ENCODE measurements at regions not wholly inside any gene's neighbourhood (a gene's known extent, or its start where the extent isn't known, plus 50 kb on each side); places are given as distances from the start of the nearest gene placed in this dataset.

- no peak for DNase-seq (ENCODE audit: low spot score)
Observed at GRCh38 chr12:19018302-19018970, 111.1 kb upstream of the PLEKHA5 start.

- DNase-seq (ENCODE audit: low spot score): no peak
Observed at GRCh38 chr12:19021240-19021639, 108.3 kb upstream of the PLEKHA5 start.

- no peak for DNase-seq (ENCODE audit: low spot score)
Observed at GRCh38 chr12:19021646-19022045, 107.9 kb upstream of the PLEKHA5 start.

- DNase-seq (ENCODE audit: low spot score): no peak
Observed at GRCh38 chr12:19025582-19025981, 104.0 kb upstream of the PLEKHA5 start.

- DNase-seq (ENCODE audit: low spot score): no peak
Observed at GRCh38 chr12:19026034-19026433, 103.5 kb upstream of the PLEKHA5 start.

- no peak for DNase-seq (ENCODE audit: low spot score)
Observed at GRCh38 chr12:19026614-19027488, 102.7 kb upstream of the PLEKHA5 start.

GRCh38 chr12:19030180-19030579 lies 99.4 kb upstream of the PLEKHA5 start:
- no peak for DNase-seq (ENCODE audit: low spot score)

GRCh38 chr12:19030603-19031002 lies 98.9 kb upstream of the PLEKHA5 start:
- DNase-seq (ENCODE audit: low spot score): no peak

GRCh38 chr12:19031032-19031431 lies 98.5 kb upstream of the PLEKHA5 start:
- no peak for DNase-seq (ENCODE audit: low spot score)

GRCh38 chr12:19032826-19033225 lies 96.7 kb upstream of the PLEKHA5 start:
- DNase-seq (ENCODE audit: low spot score): no peak

GRCh38 chr12:19033244-19033643 lies 96.3 kb upstream of the PLEKHA5 start:
- no peak for DNase-seq (ENCODE audit: low spot score)

GRCh38 chr12:19034937-19035336 lies 94.6 kb upstream of the PLEKHA5 start:
- no peak for DNase-seq (ENCODE audit: low spot score)

- DNase-seq (ENCODE audit: low spot score): no peak
Observed at GRCh38 chr12:19035536-19035935, 94.0 kb upstream of the PLEKHA5 start.

- no peak for DNase-seq (ENCODE audit: low spot score)
Observed at GRCh38 chr12:19036673-19037357, 92.7 kb upstream of the PLEKHA5 start.

- no peak for DNase-seq (ENCODE audit: low spot score)
Observed at GRCh38 chr12:19038209-19038608, 91.3 kb upstream of the PLEKHA5 start.

GRCh38 chr12:19039515-19039914 lies 90.0 kb upstream of the PLEKHA5 start:
- DNase-seq (ENCODE audit: low spot score): no peak

- no peak for DNase-seq (ENCODE audit: low spot score)
Observed at GRCh38 chr12:19042221-19042620, 87.3 kb upstream of the PLEKHA5 start.

GRCh38 chr12:19044430-19044829 lies 85.1 kb upstream of the PLEKHA5 start:
- no peak for DNase-seq (ENCODE audit: low spot score)

GRCh38 chr12:19044891-19045290 lies 84.6 kb upstream of the PLEKHA5 start:
- no peak for DNase-seq (ENCODE audit: low spot score)

- no peak for DNase-seq (ENCODE audit: low spot score)
Observed at GRCh38 chr12:19045426-19045825, 84.1 kb upstream of the PLEKHA5 start.

GRCh38 chr12:19048943-19049342 lies 80.6 kb upstream of the PLEKHA5 start:
- no peak for DNase-seq (ENCODE audit: low spot score)

- no peak for DNase-seq (ENCODE audit: low spot score)
Observed at GRCh38 chr12:19052689-19053088, 76.8 kb upstream of the PLEKHA5 start.

GRCh38 chr12:19053218-19053617 lies 76.3 kb upstream of the PLEKHA5 start:
- DNase-seq (ENCODE audit: low spot score): no peak

Measured in CD4-positive, alpha-beta T cell treated with Interleukin-2 at 100 ng/mL for 4 hours (primary cell).